ENCODE measurements at regions not wholly inside any gene's neighbourhood (a gene's known extent, or its start where the extent isn't known, plus 50 kb on each side); places are given as distances from the start of the nearest gene placed in this dataset.
"Not testable (repeated sequence)": the region's sequence is repeated elsewhere in the genome, so short reads cannot be mapped to it uniquely, and the experiment has no call there.

DNA sequence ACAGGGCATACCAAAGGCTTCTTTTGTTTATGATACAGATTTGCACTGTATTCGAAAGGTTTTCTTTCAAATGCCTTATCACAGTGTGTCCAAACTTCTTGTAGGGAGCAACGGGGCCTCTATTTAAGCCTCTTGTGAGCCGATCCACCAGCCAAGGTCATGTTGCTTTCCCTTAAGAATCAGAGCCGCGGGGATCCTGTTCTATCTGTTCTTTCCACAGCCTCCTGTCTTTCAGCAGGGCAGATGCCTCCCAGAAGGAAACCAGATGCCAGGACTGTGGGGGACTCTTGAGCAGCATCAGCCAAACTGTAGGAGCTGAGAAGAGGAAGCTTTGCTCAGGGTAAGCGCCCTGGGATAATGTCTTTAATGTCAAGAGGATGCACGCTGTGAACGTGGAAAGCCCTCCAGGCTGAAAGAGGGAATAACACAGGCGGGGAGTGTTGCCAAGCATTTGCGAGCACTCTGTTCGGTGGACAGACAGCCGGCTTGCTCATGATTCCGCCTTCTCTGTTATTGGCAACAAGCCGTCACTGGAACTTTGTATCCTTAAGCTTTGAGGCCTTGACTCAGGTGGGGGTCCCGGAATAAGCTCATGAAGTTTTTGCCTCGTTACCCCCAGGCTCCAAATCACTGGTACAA is 279.8 kb upstream of the FRG1 start:
- DNase-seq, result no peak
- H3K27ac ChIP-seq (ENCODE audit: low read length), result no peak overlapping the region
- no peaks in the 10 kb centered on the region for H3K27me3 ChIP-seq (ENCODE audit: control insufficient read depth, insufficient read depth, low read length)
- no peaks in the 10 kb centered on the region for H3K36me3 ChIP-seq (ENCODE audit: control insufficient read depth, insufficient read depth, low read length)
- no peaks in the 10 kb centered on the region for H3K4me1 ChIP-seq (ENCODE audit: control insufficient read depth, insufficient read depth, low read length)
- WGBS (ENCODE audit: insufficient coverage, low lambda C conversion rate), result no CpG with 5 or more reads among the region's 16 CpGs
- no peak overlapping the region for H3K4me3 ChIP-seq (ENCODE audit: low read length)
- H3K9me3 ChIP-seq (ENCODE audit: control insufficient read depth, low read depth, low read length), result peaks cover 7% of the 10 kb centered on the region

DNA sequence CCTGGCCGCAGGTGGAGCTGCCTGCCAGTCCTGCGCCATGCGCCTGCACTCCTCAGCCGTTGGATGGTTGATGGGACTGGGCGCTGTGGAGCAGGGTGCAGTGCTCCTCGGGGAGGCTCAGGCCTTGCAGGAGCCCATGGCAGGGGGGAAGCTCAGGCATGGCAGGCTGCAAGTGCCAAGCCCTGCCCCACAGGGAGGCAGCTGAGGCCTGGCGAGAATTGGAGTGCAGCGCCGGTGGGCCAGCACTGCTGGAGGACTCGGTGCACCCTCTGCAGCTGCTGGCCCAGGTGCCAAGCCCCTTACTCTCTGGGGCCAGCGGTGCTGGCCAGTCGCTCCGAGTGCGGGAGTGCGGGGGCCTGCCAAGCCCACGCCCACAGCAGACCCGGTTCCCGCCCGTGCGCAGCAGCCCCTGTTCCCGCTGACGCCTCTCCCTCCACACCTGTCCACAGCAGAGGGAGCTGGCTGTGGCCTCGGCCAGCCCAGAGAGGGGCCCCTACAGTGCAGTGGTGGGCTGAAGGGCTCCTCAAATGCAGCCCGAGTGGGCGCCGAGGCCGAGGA is 275.9 kb upstream of the FRG1 start:
- Histone ChIP-seq H3K27ac (ENCODE audit: low read length) (no peak overlapping the region), H3K4me3 (ENCODE audit: low read length) (no peak overlapping the region), H3K9me3 (ENCODE audit: control insufficient read depth, low read depth, low read length) (peaks cover 7% of the 10 kb centered on the region), H3K27me3 (ENCODE audit: control insufficient read depth, insufficient read depth, low read length) (no peaks in the 10 kb centered on the region), H3K36me3 (ENCODE audit: control insufficient read depth, insufficient read depth, low read length) (no peaks in the 10 kb centered on the region), H3K4me1 (ENCODE audit: control insufficient read depth, insufficient read depth, low read length) (no peaks in the 10 kb centered on the region)
- no peak for DNase-seq
- whole genome bisulfite sequencing (ENCODE audit: insufficient coverage, low lambda C conversion rate), result no CpG with 5 or more reads among the region's 27 CpGs

DNA sequence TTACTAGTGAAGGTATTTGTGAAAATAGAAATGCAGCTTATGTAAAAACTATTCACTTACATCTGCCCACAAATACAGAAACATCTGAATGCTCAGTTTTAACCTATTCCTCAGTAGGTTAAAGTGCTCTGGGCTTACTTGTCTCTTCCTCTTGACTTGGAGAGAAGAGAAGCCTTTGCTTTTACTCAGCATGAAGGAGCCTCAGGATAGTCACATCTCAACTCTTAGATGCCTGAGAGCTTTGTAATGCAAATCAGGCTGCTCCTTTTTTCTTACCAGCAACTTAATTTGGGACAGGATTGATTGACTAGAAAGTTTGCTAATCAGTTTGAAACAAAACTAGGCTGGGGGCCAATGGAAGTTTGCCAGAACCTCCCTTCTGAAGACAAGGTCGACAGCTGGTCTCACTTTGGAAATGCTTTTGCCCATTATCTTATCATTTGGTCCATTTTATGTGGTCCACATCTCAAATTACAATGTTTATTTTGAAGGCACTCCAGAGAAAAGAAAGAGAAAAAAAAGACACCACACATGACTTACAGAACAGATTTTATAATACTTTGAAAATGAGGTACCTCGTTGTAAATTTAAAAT is 274.9 kb upstream of the FRG1 start:
- not testable (repeated sequence) for DNase-seq; H3K27me3 ChIP-seq (ENCODE audit: control insufficient read depth, insufficient read depth, low read length); H3K4me1 ChIP-seq (ENCODE audit: control insufficient read depth, insufficient read depth, low read length); H3K9me3 ChIP-seq (ENCODE audit: control insufficient read depth, low read depth, low read length); H3K27ac ChIP-seq (ENCODE audit: low read length); H3K4me3 ChIP-seq (ENCODE audit: low read length); H3K36me3 ChIP-seq (ENCODE audit: control insufficient read depth, insufficient read depth, low read length)
- WGBS (ENCODE audit: insufficient coverage, low lambda C conversion rate), result no CpG with 5 or more reads among the region's 2 CpGs

DNA sequence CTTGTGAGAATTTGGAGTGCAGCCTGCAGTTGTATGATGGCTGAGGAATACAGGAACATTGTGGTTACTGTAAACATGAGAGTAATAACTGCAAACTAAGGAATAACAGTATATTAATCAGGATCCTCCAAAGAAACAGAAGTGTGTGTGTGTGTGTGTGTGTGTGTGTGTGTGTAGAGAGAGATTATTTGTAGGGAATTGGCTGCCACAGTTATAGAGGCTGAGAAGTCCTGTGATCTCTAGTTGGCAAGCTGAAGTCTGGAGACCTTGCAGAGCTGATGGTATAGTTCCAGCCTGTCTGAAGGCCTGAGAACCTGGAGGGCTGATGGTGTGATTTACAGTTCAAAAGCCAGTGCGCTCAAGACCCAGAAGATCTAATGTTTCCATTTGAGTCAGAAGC is 273.3 kb upstream of the FRG1 start:
- DNase-seq; H3K4me3 ChIP-seq (ENCODE audit: low read length); H3K4me1 ChIP-seq (ENCODE audit: control insufficient read depth, insufficient read depth, low read length); H3K9me3 ChIP-seq (ENCODE audit: control insufficient read depth, low read depth, low read length); H3K36me3 ChIP-seq (ENCODE audit: control insufficient read depth, insufficient read depth, low read length); H3K27ac ChIP-seq (ENCODE audit: low read length); H3K27me3 ChIP-seq (ENCODE audit: control insufficient read depth, insufficient read depth, low read length): not testable (repeated sequence)
- WGBS (ENCODE audit: insufficient coverage, low lambda C conversion rate), result no CpG with 5 or more reads among the region's 1 CpG

DNA sequence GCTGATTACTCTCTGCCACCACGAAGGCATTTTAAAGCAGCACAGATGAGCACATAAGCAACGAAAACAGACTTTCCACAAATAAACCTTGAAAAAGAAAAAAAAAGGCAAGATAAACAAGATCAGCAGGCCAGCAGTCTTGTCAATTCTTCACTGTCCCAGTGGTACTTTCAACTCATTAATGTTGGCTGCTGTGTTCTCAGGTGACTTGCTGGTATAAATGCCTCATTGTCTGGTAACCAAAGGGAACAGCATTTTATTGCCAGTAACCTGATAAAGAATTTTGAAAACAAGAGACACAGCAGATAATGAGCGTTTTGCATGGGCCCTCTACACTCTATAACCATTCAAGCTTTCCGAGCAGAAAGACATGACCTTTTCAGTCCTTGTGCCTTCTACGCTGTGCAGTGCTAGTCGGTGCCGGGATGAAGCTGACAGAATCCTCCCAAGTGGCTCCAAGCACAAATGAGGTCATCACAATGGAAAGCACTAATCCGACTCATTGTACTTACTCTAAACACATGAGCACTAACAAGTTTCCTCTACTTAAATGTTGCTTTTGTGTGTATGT is 242.9 kb upstream of the FRG1 start:
- WGBS (ENCODE audit: insufficient coverage, low lambda C conversion rate), result no CpG with 5 or more reads among the region's 8 CpGs
- not testable (repeated sequence) for H3K27me3 ChIP-seq (ENCODE audit: control insufficient read depth, insufficient read depth, low read length); H3K27ac ChIP-seq (ENCODE audit: low read length); H3K36me3 ChIP-seq (ENCODE audit: control insufficient read depth, insufficient read depth, low read length); H3K4me3 ChIP-seq (ENCODE audit: low read length); DNase-seq; H3K9me3 ChIP-seq (ENCODE audit: control insufficient read depth, low read depth, low read length); H3K4me1 ChIP-seq (ENCODE audit: control insufficient read depth, insufficient read depth, low read length)

DNA sequence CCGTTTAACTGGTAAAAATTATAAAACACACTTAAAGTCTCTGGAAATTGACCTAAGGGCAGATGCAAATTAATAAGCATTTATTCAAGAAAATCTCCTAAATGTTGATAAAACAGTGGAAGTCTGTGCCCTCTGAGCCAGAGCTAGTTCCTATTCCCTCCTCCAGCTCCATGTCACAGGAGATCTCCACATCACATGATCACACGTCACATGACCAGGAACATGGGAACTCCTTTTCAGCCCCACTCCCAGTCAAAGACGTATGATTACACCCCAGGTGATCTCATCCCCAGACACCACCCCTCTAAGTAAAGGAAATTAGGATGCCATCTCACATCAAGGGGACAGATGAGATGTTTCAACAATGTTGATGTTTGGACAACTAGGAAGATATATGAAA is 237.7 kb upstream of the FRG1 start:
- H3K27ac ChIP-seq (ENCODE audit: low read length); H3K4me3 ChIP-seq (ENCODE audit: low read length); H3K9me3 ChIP-seq (ENCODE audit: control insufficient read depth, low read depth, low read length); DNase-seq; H3K36me3 ChIP-seq (ENCODE audit: control insufficient read depth, insufficient read depth, low read length); H3K27me3 ChIP-seq (ENCODE audit: control insufficient read depth, insufficient read depth, low read length); H3K4me1 ChIP-seq (ENCODE audit: control insufficient read depth, insufficient read depth, low read length): not testable (repeated sequence)
- WGBS (ENCODE audit: insufficient coverage, low lambda C conversion rate), result no CpG with 5 or more reads among the region's 3 CpGs

DNA sequence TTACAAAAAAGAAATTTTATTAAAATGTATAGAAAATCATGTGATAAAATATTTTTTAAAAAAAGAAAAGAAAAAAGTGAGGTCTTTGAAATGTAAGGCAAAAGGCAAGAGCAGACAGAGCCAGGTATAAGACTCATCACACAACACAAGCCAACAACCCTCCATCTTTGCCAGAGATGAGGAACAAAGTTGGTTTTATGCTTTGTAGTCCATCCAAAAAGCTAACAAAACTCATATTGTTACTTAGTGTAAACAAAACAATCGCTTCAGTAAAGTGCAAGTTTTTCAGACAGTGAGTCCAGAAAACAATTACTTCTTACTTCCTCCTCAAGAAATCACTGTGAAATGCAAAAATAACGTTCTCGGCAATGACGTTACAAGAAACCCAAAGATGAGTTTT is 233.9 kb upstream of the FRG1 start:
- H3K27me3 ChIP-seq (ENCODE audit: control insufficient read depth, insufficient read depth, low read length); H3K4me3 ChIP-seq (ENCODE audit: low read length); H3K36me3 ChIP-seq (ENCODE audit: control insufficient read depth, insufficient read depth, low read length); DNase-seq; H3K27ac ChIP-seq (ENCODE audit: low read length); H3K4me1 ChIP-seq (ENCODE audit: control insufficient read depth, insufficient read depth, low read length); H3K9me3 ChIP-seq (ENCODE audit: control insufficient read depth, low read depth, low read length): not testable (repeated sequence)
- no CpG with 5 or more reads among the region's 4 CpGs for WGBS (ENCODE audit: insufficient coverage, low lambda C conversion rate)

DNA sequence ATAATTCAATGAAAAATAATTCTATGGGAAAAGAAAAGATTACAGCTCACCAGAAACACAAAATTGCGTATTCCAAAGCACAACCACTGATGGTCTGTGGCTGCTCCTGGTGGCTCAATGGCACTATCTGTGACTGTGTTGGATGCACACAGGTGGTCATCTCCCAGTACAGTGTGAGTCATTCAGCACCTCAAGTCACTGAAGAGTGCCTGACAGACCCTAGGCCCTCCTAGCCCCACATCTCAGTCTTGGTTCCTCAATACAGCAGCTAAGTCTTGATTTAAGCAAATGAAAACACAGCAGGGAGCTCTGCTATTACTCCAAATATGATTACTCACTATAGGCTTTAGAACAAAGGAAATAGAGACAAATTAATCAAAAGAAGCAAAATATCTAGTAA is 233.4 kb upstream of the FRG1 start:
- not testable (repeated sequence) for H3K4me1 ChIP-seq (ENCODE audit: control insufficient read depth, insufficient read depth, low read length); DNase-seq; H3K27ac ChIP-seq (ENCODE audit: low read length); H3K9me3 ChIP-seq (ENCODE audit: control insufficient read depth, low read depth, low read length); H3K4me3 ChIP-seq (ENCODE audit: low read length); H3K36me3 ChIP-seq (ENCODE audit: control insufficient read depth, insufficient read depth, low read length); H3K27me3 ChIP-seq (ENCODE audit: control insufficient read depth, insufficient read depth, low read length)
- WGBS (ENCODE audit: insufficient coverage, low lambda C conversion rate), result no CpG with 5 or more reads among the region's 1 CpG

DNA sequence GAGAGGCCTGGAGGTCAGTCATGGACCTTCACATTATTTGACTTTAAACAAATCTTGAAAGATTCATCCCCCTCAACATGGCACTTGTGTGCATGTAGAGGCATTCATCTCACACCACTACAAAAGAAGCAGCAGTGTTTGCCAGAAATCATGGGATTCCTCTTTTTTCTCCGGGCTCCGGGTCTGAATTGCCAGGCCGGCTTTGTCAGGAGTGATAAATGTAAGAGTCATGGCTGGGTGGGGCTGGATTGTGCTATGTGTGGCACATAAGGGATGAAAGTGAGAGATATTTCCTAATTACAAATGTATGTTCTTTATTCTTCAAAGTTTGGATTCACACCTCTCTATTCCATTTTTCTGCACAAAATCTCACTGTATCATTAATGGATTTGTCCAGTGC is 228.7 kb upstream of the FRG1 start:
- WGBS (ENCODE audit: insufficient coverage, low lambda C conversion rate), result no CpG with 5 or more reads among the region's 3 CpGs
- H3K27me3 ChIP-seq (ENCODE audit: control insufficient read depth, insufficient read depth, low read length); H3K36me3 ChIP-seq (ENCODE audit: control insufficient read depth, insufficient read depth, low read length); H3K27ac ChIP-seq (ENCODE audit: low read length); DNase-seq; H3K4me3 ChIP-seq (ENCODE audit: low read length); H3K4me1 ChIP-seq (ENCODE audit: control insufficient read depth, insufficient read depth, low read length); H3K9me3 ChIP-seq (ENCODE audit: control insufficient read depth, low read depth, low read length): not testable (repeated sequence)

DNA sequence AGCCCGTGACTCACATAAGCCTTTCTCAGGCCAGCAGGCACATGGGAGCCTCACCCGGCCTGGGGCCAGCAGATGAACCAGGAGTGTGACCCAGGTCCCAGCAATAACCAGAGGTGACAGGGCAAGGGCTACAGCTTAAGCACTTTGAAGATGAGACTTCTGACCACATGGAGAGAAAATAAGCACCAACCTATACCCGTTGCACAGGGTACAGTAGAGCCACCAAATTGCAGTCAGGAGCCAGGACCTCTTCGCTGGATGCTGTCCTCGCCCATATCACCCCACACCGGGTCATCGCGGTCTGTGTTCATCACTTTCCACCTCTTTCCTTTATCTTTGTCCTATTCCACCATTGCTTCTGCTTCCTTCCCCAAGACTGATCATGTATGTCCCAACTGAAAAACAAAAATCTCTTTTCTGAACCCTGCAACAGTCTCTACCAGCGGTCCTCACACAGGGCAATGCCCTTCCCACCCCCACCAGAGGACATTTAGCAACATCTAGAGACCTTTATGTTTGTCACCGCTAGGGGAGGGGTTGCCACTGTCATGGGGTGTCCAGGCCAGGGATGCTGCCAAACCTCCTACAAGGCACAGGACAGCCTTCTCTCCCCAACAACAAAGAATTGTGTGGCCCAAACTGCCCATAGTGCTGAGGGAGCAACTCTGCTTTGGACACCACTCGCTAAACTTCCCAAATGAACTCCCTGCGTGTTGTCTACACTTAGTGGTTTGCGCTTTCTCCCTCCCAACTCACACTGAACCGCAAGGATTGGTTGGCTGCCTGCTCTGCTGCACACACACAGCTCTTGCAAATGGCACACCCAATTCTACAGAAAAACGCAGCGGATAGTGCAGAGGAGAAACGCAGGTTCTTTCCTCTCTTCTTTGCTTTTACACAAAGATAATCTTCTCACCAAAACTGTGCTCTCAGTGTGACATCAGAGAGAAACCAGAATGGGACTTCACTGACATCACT is 219.4 kb upstream of the FRG1 start:
- WGBS (ENCODE audit: insufficient coverage, low lambda C conversion rate), result 100% methylated on average over 1 of the region's 17 CpGs
- peak overlapping the region; percentile 22 for H3K4me3 ChIP-seq (ENCODE audit: low read length)
- DNase-seq, result peak in 1 of 2 donors; percentile 1

More for the DNA sequence above, 219.4 kb upstream of the FRG1 start:
- not testable (repeated sequence) for H3K9me3 ChIP-seq (ENCODE audit: control insufficient read depth, low read depth, low read length); H3K36me3 ChIP-seq (ENCODE audit: control insufficient read depth, insufficient read depth, low read length); H3K4me1 ChIP-seq (ENCODE audit: control insufficient read depth, insufficient read depth, low read length); H3K27me3 ChIP-seq (ENCODE audit: control insufficient read depth, insufficient read depth, low read length); H3K27ac ChIP-seq (ENCODE audit: low read length)
